ENCODE measurements at regions not wholly inside any gene's neighbourhood (a gene's known extent, or its start where the extent isn't known, plus 50 kb on each side); places are given as distances from the start of the nearest gene placed in this dataset.

DNA sequence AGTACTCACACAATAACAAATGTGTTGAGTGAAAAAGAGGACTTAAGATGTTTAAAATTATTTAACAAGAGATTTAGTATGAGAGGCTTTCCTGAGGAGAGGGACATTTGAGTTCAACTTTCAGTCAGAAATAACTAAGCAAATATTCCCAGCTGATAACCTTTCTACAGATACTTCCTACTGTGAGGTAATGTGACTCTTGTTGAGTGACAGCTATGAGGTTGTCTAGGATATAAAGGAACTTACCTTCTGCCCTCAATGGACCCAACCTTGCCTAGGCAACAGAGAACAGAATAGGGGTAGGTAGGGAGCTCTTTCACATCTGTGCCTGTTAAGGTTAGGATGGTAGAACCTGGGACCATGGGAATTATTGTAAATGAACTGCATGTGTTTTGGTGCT lies 54.7 kb downstream of the GLUD2 start:
- TF ChIP-seq CTCF (IDR thresholded peaks at IDR 0.05 in 2 of 3, conservative IDR thresholded peaks at IDR 0.05 in 1 of 3; ENCODE audit: control insufficient read depth in 2 of 3, extremely low read depth in 1 of 3, insufficient read depth in 1 of 3, low read depth in 3 of 3, low read length in 3 of 3): no peak
- TF ChIP-seq, protein P1, sequence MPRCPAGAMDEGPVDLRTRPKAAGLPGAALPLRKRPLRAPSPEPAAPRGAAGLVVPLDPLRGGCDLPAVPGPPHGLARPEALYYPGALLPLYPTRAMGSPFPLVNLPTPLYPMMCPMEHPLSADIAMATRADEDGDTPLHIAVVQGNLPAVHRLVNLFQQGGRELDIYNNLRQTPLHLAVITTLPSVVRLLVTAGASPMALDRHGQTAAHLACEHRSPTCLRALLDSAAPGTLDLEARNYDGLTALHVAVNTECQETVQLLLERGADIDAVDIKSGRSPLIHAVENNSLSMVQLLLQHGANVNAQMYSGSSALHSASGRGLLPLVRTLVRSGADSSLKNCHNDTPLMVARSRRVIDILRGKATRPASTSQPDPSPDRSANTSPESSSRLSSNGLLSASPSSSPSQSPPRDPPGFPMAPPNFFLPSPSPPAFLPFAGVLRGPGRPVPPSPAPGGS (IDR thresholded peaks at IDR 0.05; ENCODE audit: borderline replicate concordance, insufficient read depth, low read depth, low read length, poor library complexity, severe bottlenecking): no peak
- TF ChIP-seq TCF3 (IDR thresholded peaks at IDR 0.05; ENCODE audit: borderline replicate concordance, insufficient read depth, low read depth, low read length): no peak
- TF ChIP-seq DPF2 (IDR thresholded peaks at IDR 0.05): no peak
- TF ChIP-seq SP1 (IDR thresholded peaks at IDR 0.05; ENCODE audit: low read depth, low read length): no peak
- TF ChIP-seq, protein P2, sequence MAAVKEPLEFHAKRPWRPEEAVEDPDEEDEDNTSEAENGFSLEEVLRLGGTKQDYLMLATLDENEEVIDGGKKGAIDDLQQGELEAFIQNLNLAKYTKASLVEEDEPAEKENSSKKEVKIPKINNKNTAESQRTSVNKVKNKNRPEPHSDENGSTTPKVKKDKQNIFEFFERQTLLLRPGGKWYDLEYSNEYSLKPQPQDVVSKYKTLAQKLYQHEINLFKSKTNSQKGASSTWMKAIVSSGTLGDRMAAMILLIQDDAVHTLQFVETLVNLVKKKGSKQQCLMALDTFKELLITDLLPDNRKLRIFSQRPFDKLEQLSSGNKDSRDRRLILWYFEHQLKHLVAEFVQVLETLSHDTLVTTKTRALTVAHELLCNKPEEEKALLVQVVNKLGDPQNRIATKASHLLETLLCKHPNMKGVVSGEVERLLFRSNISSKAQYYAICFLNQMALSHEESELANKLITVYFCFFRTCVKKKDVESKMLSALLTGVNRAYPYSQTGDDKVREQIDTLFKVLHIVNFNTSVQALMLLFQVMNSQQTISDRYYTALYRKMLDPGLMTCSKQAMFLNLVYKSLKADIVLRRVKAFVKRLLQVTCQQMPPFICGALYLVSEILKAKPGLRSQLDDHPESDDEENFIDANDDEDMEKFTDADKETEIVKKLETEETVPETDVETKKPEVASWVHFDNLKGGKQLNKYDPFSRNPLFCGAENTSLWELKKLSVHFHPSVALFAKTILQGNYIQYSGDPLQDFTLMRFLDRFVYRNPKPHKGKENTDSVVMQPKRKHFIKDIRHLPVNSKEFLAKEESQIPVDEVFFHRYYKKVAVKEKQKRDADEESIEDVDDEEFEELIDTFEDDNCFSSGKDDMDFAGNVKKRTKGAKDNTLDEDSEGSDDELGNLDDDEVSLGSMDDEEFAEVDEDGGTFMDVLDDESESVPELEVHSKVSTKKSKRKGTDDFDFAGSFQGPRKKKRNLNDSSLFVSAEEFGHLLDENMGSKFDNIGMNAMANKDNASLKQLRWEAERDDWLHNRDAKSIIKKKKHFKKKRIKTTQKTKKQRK (IDR thresholded peaks at IDR 0.05; ENCODE audit: low read depth, low read length): no peak
- TF ChIP-seq POLR2AphosphoS5 (IDR thresholded peaks at IDR 0.05; ENCODE audit: low read length): no peak
- TF ChIP-seq EZH2 (IDR thresholded peaks at IDR 0.05; ENCODE audit: borderline replicate concordance, control insufficient read depth, low read depth, low read length): no peak
- no peak for TF ChIP-seq RAD21 (IDR thresholded peaks at IDR 0.05; ENCODE audit: insufficient read depth, low read depth, low read length)

Data from GM12878 (cell line).